Cardiac muscle cell (in vitro differentiated cells and primary cell): ENCODE measurements at regions not wholly inside any gene's neighbourhood (a gene's known extent, or its start where the extent isn't known, plus 50 kb on each side); places are given as distances from the start of the nearest gene placed in this dataset.
"Not testable (repeated sequence)": the region's sequence is repeated elsewhere in the genome, so short reads cannot be mapped to it uniquely, and the experiment has no call there.

ENCODE experiments used
- DNase-seq, 2 donors: peaks; one replicate each; pipeline versions ENCODE4 v3.0.0 to v3.0.0-alpha.2; 2010 to 2017; ENCODE audit warnings: low read depth in 1 of 2, low spot score in 1 of 2
- H3K27ac ChIP-seq: fragments of 200-600 bp; sonication (generic); 2 replicates; pipeline ENCODE4 v1.5.1; 2016
- H3K27me3 ChIP-seq: fragments of 200-600 bp; sonication (generic); 2 replicates; pipeline ENCODE4 v1.6.0; 2016; ENCODE audit warnings: control low read depth
- H3K36me3 ChIP-seq: fragments of 200-600 bp; sonication (generic); 2 replicates; pipeline ENCODE4 v1.5.1; 2016; ENCODE audit warnings: control low read depth
- H3K4me1 ChIP-seq: fragments of 200-600 bp; sonication (generic); 2 replicates; pipeline ENCODE4 v1.8.1; 2017; ENCODE audit warnings: low read depth, mild to moderate bottlenecking, mixed run types
- H3K4me3 ChIP-seq: fragments of 200-600 bp; sonication (generic); 2 replicates; pipeline ENCODE4 v1.5.1; 2016; ENCODE audit warnings: mild to moderate bottlenecking
- H3K9me3 ChIP-seq: fragments of 200-600 bp; sonication (generic); 2 replicates; pipeline ENCODE4 v1.5.1; 2017; ENCODE audit warnings: low read depth, mild to moderate bottlenecking, control low read depth
- TF ChIP-seq, protein P1 (sequence below): IDR thresholded peaks from 2 replicates; pipeline ENCODE4 v1.5.1; 2012; ENCODE audit warnings: low read depth, mild to moderate bottlenecking, low read length

- TF ChIP-seq, protein P1, sequence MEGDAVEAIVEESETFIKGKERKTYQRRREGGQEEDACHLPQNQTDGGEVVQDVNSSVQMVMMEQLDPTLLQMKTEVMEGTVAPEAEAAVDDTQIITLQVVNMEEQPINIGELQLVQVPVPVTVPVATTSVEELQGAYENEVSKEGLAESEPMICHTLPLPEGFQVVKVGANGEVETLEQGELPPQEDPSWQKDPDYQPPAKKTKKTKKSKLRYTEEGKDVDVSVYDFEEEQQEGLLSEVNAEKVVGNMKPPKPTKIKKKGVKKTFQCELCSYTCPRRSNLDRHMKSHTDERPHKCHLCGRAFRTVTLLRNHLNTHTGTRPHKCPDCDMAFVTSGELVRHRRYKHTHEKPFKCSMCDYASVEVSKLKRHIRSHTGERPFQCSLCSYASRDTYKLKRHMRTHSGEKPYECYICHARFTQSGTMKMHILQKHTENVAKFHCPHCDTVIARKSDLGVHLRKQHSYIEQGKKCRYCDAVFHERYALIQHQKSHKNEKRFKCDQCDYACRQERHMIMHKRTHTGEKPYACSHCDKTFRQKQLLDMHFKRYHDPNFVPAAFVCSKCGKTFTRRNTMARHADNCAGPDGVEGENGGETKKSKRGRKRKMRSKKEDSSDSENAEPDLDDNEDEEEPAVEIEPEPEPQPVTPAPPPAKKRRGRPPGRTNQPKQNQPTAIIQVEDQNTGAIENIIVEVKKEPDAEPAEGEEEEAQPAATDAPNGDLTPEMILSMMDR, result no peak
- DNase-seq, result no peak
Observed at GRCh38 chr9:95691435-95691834, 174.7 kb upstream of the PTCH1 start.

DNA sequence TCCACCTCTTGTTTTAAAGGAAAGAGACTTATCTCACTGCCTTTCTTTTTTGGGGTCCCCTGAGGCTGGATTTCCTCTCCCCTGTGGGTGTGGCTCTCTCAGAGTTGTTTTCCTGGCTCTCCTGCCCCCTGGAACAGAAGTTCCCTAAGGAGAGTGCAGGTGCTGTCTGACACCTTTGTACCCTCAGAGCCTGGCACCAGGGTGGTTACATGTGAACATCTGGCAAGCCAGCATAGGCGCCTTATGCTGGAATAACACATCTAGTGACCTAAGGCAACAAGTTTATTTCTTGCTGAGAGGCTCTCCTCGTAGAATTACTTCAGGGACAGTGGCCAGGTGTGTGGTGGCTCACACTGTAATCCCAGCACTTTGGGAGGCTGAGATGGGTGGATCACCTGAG, 172.9 kb upstream of the PTCH1 start:
- DNase-seq, result no peak
- Histone ChIP-seq H3K4me1 (no peaks in the 10 kb centered on the region), H3K9me3 (no peaks in the 10 kb centered on the region), H3K4me3 (no peak overlapping the region), H3K36me3 (no peaks in the 10 kb centered on the region), H3K27ac (no peak overlapping the region), H3K27me3 (no peaks in the 10 kb centered on the region)
- TF ChIP-seq, protein P1, result no peak

More at GRCh38 chr9:95691435-95691834, 174.7 kb upstream of the PTCH1 start:
- Histone ChIP-seq H3K9me3 (no peaks in the 10 kb centered on the region), H3K4me3 (no peak overlapping the region), H3K36me3 (no peaks in the 10 kb centered on the region), H3K27ac (no peak overlapping the region), H3K27me3 (no peaks in the 10 kb centered on the region), H3K4me1 (no peaks in the 10 kb centered on the region)

DNA sequence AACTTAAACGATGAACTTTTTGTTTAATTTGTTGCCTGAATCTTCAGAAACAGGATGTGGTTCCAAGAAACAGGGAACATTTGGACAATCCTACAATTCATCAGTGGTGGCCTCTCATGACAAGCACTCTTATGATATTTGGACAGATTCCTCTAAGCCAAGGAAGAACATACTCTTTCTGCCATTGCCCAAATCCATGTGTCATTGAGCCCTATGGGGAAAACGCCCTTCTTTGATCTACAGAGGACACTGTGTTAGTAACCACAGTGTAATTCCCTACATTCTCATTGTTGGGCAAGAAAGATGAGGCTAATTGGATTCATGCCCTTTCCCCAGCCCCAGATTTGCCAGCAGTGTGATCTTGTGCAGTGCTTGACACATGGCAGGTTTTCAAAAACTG, 167.7 kb upstream of the PTCH1 start:
- H3K36me3 ChIP-seq, result no peaks in the 10 kb centered on the region
- no peaks in the 10 kb centered on the region for H3K9me3 ChIP-seq
- no peak overlapping the region for H3K4me3 ChIP-seq
- H3K27ac ChIP-seq, result no peak overlapping the region
- TF ChIP-seq, protein P1, result no peak
- H3K4me1 ChIP-seq, result no peaks in the 10 kb centered on the region
- no peaks in the 10 kb centered on the region for H3K27me3 ChIP-seq
- no peak for DNase-seq

- not testable (repeated sequence) for H3K4me3 ChIP-seq, H3K36me3 ChIP-seq, DNase-seq, H3K9me3 ChIP-seq, H3K27me3 ChIP-seq, H3K27ac ChIP-seq, H3K4me1 ChIP-seq
Observed at GRCh38 chr9:95680306-95680705, 163.5 kb upstream of the PTCH1 start.

DNA sequence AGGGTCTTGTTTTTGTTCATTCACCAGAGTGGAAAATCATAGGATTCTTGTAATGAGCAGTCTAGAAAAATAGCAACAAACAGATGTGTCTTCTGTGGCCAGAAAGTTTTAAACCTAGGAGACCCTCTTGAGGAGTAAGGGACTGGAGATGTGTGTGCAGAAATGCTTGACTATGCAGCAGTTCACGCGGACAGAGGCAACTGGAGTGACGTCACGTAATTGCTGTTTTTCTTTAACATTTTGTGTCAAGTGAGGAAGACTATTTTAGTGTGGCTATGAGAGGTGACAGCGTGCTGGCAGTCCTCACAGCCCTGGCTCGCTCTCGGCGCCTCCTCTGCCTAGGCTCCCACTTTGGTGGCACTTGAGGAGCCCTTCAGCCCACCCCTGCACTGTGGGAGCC, 163.1 kb upstream of the PTCH1 start:
- Histone ChIP-seq H3K36me3 (no peaks in the 10 kb centered on the region), H3K27ac (no peak overlapping the region), H3K27me3 (no peaks in the 10 kb centered on the region), H3K4me3 (no peak overlapping the region), H3K9me3 (no peaks in the 10 kb centered on the region), H3K4me1 (no peaks in the 10 kb centered on the region)
- TF ChIP-seq, protein P1, result no peak
- DNase-seq, result no peak

DNA sequence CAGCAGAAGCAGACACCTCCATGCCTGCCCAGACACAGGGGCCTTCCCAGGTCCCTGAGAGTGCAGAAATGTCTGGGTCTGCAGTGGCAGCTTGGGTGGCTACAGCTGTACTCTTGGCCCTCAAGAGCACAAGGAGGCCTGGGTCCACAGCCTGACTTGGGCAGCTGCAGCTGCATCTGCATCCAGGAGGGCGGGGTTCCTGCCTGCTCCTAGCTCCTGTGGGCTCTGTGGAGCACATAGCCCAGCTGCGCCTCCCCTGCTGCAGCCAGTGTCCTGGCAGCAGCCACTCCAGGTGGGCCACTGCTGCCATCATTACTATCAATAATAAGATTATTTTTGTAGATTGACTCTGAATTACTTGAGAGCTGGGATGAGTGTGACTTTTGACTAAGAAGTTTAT, 162.0 kb upstream of the PTCH1 start:
- Histone ChIP-seq H3K4me1 (no peaks in the 10 kb centered on the region), H3K9me3 (no peaks in the 10 kb centered on the region), H3K4me3 (no peak overlapping the region), H3K27ac (no peak overlapping the region), H3K27me3 (no peaks in the 10 kb centered on the region), H3K36me3 (no peaks in the 10 kb centered on the region)
- DNase-seq, result no peak
- TF ChIP-seq, protein P1, result no peak
